ENCODE measurements at regions not wholly inside any gene's neighbourhood (a gene's known extent, or its start where the extent isn't known, plus 50 kb on each side); places are given as distances from the start of the nearest gene placed in this dataset.

DNA sequence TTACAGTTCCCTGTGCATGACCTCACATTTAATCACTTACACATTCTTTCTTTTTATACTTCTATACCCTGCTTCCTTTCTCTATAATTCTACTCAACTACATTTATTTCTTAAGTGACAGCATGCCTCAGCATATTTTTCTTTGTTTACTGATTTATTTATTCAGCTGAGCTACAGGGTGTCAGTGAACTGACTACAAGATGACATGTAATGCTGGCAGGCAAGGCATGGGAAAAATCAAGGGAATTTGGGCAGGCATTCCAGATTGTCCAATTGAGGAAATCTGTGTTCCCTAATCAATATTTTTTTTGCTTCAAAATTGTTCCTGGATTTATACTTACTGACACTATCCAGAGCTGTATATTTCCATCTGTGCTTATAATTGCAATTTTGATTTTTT is 875.5 kb downstream of the C4orf33 start:
- TF ChIP-seq POLR2A (conservative IDR thresholded peaks at IDR 0.05) = no peak
- no peak for TF ChIP-seq FOXJ3 (CRISPR knock-in tag; IDR thresholded peaks at IDR 0.05)
- TF ChIP-seq ZNF134 (CRISPR knock-in tag; conservative IDR thresholded peaks at IDR 0.05) = no peak
- TF ChIP-seq ZNF830 (CRISPR knock-in tag; IDR thresholded peaks at IDR 0.05) = no peak
